ENCODE measurements at regions not wholly inside any gene's neighbourhood (a gene's known extent, or its start where the extent isn't known, plus 50 kb on each side); places are given as distances from the start of the nearest gene placed in this dataset.

GRCh38 chr5:38207343-38207742, 51.0 kb upstream of the EGFLAM start:
- no peak for DNase-seq (ENCODE audit: low read depth in 3 of 3)

GRCh38 chr5:38202741-38203140, 55.6 kb upstream of the EGFLAM start:
- no peak for DNase-seq (ENCODE audit: low read depth in 3 of 3)

- DNase-seq (ENCODE audit: low read depth in 3 of 3): no peak
These were observed 57.3 kb upstream of the EGFLAM start for GRCh38 chr5:38200872-38201557.

GRCh38 chr5:38197118-38197517, 61.2 kb upstream of the EGFLAM start:
- no peak for DNase-seq (ENCODE audit: low read depth in 3 of 3)

GRCh38 chr5:38193015-38193581, 65.3 kb upstream of the EGFLAM start:
- DNase-seq (ENCODE audit: low read depth in 3 of 3): peak; percentile 8 to 22 (median 9)

DNA sequence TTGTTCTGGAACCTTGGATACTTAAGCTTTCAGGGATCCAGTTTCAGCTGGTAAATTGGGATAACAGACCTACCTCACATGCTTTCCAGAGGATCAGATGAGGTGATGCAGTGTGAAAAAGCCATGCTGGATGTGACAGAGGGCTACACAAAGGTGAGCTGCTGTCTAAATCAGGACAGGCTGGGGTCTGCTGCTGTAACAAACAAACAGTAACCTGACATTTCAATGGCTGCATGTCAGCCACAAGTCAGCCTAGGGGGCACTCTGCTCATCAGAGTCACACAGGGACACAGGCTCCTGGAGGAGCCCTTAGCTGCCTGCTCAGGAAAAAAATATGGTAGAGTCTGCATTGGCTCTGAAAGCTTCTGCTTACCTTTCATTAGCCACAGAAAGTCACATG, 66.7 kb upstream of the EGFLAM start:
- no peak for DNase-seq (ENCODE audit: low read depth in 3 of 3)

GRCh38 chr5:38190111-38190510, 68.2 kb upstream of the EGFLAM start:
- DNase-seq (ENCODE audit: low read depth in 3 of 3): no peak

DNA sequence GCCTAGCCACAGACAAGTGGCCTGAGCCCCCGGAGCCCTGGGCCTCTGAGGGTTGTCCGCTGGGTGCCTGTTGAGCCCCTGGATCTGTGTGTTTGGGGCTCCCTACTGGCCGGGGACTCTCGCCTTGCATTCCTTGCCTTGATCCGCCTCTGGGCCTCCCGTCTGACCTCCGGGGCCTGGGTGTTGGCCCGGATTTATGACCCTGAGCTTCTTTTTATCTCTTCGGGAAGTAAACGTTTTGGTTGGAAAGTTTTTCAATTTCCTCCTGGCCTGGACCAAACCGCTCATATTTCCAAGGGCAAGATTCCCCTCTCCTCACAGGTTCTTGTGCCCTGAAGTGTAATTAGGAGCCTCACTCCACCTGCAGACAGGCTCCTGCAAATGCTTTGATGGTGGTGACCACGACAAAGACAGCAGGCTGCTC, 69.3 kb upstream of the EGFLAM start:
- DNase-seq (ENCODE audit: low read depth in 3 of 3): no peak

DNA sequence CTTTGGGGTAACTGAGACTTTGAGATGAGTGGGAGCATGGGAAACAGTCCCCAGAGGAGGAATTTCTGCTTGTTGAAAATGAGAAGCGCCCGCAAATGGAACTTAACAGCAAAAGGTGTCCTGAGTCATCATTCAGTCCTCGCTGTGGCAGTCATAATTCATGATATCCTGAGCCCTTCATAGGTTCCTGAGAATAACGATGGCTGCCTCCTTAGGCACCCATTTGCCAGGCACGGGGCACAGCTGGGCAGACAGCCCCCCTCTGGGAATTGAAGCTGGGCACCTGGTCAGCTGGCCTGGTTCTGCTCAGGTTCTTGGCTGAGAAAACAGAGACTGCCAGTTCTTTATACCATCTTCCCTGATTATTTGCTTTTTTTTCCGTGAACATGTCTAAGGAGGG, 69.8 kb upstream of the EGFLAM start:
- no peak for DNase-seq (ENCODE audit: low read depth in 3 of 3)

DNA sequence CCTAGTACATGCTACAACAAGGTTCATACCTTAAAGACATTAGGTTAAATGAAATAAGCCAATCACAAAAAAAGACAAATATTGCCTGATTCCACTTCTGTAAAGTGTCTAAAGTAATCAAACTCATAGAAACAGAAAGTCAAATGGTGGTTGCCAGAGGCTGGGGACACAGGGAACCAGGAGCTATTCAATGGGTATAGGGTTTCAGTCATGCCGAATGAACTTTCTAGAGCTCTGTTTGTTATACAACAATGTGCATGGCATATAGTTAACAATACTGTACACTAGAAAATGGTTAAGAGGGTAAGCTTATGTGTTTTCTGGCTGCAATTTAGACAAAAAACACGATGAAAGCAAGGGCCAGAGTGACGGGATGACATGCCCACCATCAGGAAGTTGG, 70.8 kb upstream of the EGFLAM start:
- no peak for DNase-seq (ENCODE audit: low read depth in 3 of 3)

GRCh38 chr5:38184627-38185026, 73.7 kb upstream of the EGFLAM start:
- DNase-seq (ENCODE audit: low read depth in 3 of 3): no peak

DNA sequence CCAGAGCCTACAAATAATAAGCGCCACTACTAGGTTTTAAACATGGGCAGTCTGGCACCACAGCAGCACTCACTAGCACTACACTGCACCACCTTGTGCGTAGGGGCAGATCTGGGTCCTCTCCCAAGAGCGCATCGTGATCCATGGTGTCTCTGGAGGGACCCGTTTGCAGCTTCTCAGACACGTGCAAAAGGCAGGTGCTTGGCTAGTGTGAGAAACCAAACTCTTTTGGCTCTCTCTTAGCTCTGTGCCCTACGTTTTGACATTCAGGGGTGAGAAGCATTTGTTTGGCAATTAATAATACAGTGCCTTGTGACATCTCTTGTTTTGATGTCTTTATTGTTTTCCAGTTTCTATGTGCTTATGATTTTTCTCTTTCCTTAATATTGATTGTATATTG, 75.4 kb upstream of the EGFLAM start:
- no peak for DNase-seq (ENCODE audit: low read depth in 3 of 3)

DNA sequence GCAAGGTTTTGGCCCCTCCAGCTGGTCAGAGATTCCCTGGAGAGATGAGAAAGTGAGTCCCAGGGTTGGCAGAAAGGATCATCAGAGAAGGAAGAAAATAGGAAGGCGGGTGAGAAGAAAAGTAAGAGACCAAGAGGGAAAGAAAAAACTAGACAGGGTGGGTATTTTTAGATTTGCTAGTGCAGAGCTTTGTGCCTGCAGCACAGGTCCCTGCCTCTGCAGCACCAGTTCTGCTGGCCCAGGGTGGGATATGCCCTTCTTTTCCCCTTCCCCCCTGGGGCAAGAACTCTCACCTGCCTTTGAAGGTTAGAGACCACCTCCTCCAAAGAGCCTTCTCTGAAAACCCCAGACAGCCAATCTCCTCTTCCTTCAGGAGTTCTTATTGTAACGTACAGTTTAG, 90.3 kb upstream of the EGFLAM start:
- DNase-seq (ENCODE audit: low read depth in 3 of 3): no peak

GRCh38 chr5:38167562-38167996, 90.8 kb upstream of the EGFLAM start:
- no peak for DNase-seq (ENCODE audit: low read depth in 3 of 3)

DNA sequence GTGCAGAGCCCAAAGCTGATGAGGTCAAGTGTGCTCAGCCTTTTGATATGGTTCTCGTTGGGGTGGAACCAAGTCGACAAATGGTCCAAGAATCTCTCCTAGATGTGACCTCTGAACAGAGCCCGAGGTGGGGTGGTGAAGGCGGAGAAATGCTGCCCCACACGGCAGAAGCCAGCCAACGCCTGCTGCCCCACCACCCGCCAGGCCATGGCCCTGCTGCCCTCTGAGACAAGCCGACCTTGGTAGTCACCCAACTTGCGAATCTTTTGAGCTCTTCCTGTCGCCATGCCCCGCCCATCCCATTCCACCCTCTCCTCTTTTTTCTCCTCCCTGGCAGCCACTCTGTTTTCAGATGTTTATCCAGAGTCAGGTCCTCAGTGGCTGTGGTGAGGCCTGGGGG, 91.5 kb upstream of the EGFLAM start:
- DNase-seq (ENCODE audit: low read depth in 3 of 3): no peak

DNA sequence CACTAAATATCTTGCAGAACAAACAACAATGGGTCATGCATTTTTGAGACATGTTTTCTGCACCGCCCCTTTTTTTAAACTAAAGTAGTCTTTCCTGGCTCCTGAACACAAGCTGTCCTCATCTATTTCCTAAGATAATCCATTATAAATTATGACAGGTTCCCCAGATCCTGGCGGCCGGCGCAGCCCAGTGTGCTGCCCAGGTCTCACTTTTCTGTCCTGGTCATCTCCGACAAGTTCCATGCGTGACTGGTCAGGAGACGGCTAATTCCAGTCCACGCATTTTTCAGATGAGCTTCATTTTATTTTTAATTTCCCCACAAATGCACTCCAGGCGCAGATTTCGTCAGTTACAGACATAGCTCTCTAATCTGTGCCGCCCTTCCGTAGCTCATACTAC, 92.9 kb upstream of the EGFLAM start:
- no peak for DNase-seq (ENCODE audit: low read depth in 3 of 3)

GRCh38 chr5:38164776-38165399, 93.5 kb upstream of the EGFLAM start:
- no peak for DNase-seq (ENCODE audit: low read depth in 3 of 3)

DNA sequence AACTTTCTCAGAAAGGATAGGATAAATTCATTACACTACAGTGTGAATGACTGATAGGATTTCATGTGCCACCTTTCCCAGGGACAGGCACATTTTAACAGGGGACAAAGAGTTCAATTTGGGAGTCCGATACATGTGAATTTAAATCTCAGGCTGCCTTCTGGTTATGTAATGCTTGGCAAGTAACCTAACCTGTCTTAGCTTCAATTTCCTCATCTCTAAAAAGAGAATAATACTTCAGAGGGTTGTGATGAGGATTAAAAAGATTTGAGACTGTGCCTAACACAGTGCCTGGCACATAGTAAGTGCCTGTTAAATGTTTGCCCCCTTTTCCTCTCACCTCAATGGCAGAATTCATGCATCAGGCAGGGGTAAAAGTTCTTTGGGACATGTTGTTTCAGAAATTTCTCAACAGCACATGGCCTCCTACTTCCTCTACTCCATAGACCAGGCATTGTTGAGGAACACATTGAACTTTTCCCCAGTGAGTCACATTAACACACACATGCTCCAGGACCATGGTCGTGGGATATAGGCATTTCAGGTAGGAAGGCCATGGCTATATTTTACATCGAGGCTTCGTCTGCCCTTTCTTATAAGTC, 94.6 kb upstream of the EGFLAM start:
- DNase-seq (ENCODE audit: low read depth in 3 of 3): no peak

DNA sequence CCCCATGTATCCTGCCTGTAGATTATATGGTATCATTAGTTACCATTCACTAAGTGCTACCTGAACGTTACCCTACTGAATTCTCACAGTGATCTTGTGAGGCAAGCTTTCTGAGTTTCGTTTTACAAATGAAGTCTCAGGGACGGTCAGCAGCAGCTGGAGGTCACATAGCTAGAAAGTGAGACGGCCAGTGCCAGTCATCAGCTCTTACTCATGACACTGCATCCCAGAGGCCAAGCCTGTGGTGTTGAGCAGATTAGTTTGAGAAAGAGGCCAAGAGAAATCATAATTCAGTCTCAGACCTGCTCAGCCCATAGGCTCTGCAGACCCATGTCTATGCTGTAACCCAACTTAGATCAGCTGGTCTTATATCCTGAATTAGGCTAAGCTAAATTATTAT, 95.7 kb upstream of the EGFLAM start:
- DNase-seq (ENCODE audit: low read depth in 3 of 3): no peak

DNA sequence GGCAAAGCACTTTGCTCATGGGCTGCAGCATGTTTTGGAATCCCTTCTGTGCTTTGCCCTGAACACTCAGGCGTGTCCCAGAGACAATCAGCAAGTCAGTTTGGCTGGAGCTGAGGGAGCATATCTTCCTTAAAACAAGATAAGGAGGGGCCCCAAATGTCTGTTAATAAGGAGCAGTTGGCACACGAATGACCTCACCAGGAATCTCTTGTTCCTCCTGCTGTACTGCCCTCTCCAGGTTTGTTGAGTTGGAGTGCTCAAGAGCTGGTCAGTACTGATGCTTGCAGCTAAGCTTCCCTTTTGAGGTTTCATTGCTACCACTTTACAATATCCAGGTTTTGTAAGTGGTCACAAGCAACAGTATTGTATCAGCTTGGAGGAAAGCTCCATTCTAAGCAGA, 101.3 kb upstream of the EGFLAM start:
- DNase-seq (ENCODE audit: low read depth in 3 of 3): no peak

- DNase-seq (ENCODE audit: low read depth in 3 of 3): no peak
These were observed 103.6 kb upstream of the EGFLAM start for GRCh38 chr5:38154615-38155204.

GRCh38 chr5:38151878-38152277, 106.5 kb upstream of the EGFLAM start:
- DNase-seq (ENCODE audit: low read depth in 3 of 3): no peak

GRCh38 chr5:38149815-38150195, 108.6 kb upstream of the EGFLAM start:
- DNase-seq (ENCODE audit: low read depth in 3 of 3): no peak

All from stimulated activated CD4-positive, alpha-beta T cell treated with anti-CD3 and anti-CD28 coated beads, TNF-alpha, amount 100 ng/mL, for 4 hours (primary cell).